HG02870 (cell line): ENCODE measurements at regions not wholly inside any gene's neighbourhood (a gene's known extent, or its start where the extent isn't known, plus 50 kb on each side); places are given as distances from the start of the nearest gene placed in this dataset.
"Not testable (repeated sequence)": the region's sequence is repeated elsewhere in the genome, so short reads cannot be mapped to it uniquely, and the experiment has no call there.

ENCODE experiments used
- ATAC-seq: cut with Tn5 transposase; IDR thresholded peaks from one replicate; pipeline ENCODE4 v1.9.1; 2021; ENCODE audit warnings: mild to moderate bottlenecking, moderate library complexity; ENCODE audit not compliant: unreplicated experiment

- no peak for ATAC-seq
Measured at GRCh38 chr21:35511696-35512162, 462.6 kb upstream of the RUNX1 start.

DNA sequence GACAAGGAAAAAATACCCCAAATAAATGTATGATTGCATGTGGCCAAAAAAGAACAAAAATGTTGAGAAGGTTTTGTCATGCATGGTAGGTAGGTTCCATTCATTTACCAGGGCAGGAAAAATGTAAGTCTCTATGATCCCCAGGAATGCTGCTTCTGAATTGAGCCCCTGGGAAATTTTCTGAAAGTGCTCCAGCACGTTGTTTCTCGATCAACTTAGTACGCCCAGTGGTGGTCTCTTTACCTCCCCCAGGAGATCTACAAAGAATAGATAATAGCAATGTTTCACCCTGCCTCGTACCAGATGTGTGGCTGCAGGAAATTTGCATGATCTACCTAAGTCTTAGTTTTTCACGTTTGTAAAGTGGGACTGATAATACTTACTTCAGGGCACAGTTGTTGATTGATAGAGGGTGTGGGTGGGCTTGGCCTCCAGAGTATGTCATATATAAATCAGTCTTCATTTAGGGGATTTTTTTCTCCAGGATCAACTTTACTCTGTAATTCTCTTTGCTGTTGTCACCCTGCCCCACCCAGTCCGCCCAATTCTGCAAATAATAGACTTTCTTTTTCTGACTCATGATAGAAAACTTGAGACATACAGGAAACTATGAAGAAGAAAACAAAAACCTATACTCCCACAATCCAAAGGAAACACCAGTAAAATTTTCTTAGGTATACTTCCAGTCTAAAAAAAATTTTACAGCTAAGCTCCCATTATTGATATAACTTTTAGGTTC is 462.0 kb upstream of the RUNX1 start:
- no peak for ATAC-seq

DNA sequence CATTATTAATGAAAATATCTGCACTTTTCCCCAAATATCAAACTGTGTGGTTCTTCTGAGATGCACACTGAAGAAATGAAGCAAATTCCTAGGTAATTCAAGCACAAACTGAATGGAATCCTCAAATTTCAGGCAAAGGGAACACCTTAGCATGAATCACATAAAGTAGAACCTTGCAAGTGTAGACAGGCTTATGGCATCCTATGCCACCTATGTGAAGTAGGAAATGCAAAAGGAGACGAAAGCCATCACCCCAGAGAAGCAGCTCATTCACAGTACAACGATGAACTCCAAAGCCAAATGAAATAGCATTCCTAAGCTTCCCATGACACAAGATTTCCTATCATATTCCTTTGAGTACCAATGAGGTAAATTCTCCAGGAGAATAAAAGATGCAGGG is 461.2 kb upstream of the RUNX1 start:
- no peak for ATAC-seq

- ATAC-seq: no peak
Measured at GRCh38 chr21:35509001-35509704, 460.1 kb upstream of the RUNX1 start.

- ATAC-seq: no peak
Measured at GRCh38 chr21:35508139-35508888, 459.2 kb upstream of the RUNX1 start.

DNA sequence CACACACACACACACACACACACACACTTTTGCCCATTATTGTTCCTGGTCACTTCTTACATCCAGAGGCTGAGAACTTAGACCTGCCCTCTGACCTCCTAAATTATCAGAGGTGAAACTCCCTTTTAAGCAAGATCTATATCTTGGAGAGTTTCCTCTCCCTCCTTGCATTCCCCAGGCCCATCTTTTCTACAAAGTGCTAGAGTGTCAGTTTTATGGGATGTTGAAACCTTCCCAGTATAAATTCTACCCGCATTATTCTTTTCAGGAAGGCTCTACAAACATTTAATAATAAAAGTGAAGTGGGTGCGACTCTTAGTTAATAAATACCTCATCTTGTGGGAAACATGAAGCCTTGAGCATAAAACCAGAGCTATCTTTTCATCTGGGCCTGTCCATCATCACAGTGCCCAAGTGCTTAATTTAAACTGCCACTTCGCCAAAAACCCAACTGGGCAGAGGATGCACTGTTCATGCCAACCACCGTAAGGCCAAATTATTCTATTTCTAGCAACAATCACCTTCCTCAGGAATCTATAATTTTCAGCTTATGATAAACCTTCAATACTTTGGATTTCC is 458.2 kb upstream of the RUNX1 start:
- no peak for ATAC-seq

- no peak for ATAC-seq
Measured at GRCh38 chr21:35506771-35507170, 457.7 kb upstream of the RUNX1 start.

DNA sequence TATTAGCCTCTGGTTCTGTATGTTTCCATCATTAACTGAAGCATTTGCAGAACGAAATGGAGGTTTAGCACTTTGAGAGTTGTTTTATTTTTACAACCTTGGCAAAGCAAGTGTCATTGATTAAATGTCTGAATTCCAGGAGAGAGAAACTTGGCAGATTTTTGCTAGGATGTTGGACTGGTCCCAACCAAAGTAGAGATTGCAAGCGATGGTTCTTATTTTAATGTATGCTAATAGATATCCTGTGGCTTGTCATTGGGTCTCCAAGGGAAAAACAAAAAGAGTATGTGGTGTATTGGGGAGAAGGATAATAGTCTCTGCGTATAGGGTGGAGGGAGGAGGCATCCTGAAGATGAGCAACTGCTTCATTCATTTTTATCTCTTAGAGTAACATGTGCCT is 457.2 kb upstream of the RUNX1 start:
- no peak for ATAC-seq

GRCh38 chr21:35504951-35505466 is 455.9 kb upstream of the RUNX1 start:
- no peak for ATAC-seq

DNA sequence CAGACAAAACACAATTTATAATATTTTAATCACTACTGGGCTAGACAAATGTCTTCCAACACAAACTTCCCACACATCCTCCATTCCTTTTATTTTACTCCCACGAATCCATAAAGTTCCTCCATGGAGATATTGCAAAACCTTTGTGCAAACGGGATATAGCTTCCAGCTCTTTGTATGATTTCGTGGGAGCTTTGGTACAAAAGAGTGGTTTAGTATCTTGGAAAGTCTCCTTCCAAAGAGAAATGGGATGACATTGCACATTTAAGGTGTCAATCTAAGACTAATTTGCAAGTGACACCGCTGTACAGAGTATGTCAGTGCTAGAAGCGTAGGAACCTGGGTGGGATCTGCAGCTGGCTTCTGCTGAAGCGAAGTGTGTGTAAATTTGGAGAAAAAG is 455.2 kb upstream of the RUNX1 start:
- ATAC-seq: no peak

GRCh38 chr21:35503671-35504070 is 454.6 kb upstream of the RUNX1 start:
- ATAC-seq: no peak

- no peak for ATAC-seq
Measured at GRCh38 chr21:35502821-35503220, 453.7 kb upstream of the RUNX1 start.

GRCh38 chr21:35497522-35497921 is 448.4 kb upstream of the RUNX1 start:
- ATAC-seq: not testable (repeated sequence)

GRCh38 chr21:35491920-35492678 is 443.0 kb upstream of the RUNX1 start:
- ATAC-seq: no peak

GRCh38 chr21:35491114-35491513 is 442.0 kb upstream of the RUNX1 start:
- no peak for ATAC-seq

GRCh38 chr21:35489389-35489980 is 440.4 kb upstream of the RUNX1 start:
- no peak for ATAC-seq

GRCh38 chr21:35488946-35489345 is 439.8 kb upstream of the RUNX1 start:
- no peak for ATAC-seq

- ATAC-seq: no peak
Measured at GRCh38 chr21:35485364-35485763, 436.3 kb upstream of the RUNX1 start.

GRCh38 chr21:35484851-35485250 is 435.7 kb upstream of the RUNX1 start:
- ATAC-seq: no peak

DNA sequence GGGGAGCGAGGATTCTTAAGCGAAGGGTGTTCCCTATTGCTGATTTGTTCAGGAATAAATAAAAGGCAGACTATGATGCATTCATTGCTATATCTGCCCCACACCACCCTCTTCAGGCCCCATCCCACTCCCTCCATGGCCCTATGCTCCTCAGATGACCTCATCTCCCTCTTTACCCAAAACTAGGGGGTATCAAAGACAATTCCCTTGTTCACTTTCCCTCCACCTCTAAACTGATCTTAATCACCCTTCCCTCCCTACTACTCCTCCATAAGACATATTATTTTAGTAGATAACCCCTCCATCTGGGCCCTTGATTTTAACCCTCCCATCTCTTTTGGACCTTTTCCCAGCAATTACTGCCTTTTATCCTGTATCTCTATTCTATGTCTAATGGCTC is 434.9 kb upstream of the RUNX1 start:
- no peak for ATAC-seq
